ENCODE measurements at regions not wholly inside any gene's neighbourhood (a gene's known extent, or its start where the extent isn't known, plus 50 kb on each side); places are given as distances from the start of the nearest gene placed in this dataset.

GRCh38 chr3:127413871-127414270, 126.0 kb upstream of the PRR20G start:
- no peak for TF ChIP-seq CTCF (IDR thresholded peaks at IDR 0.05)
- no peak for TF ChIP-seq POLR2A (IDR thresholded peaks at IDR 0.05)
- TF ChIP-seq EP300 (IDR thresholded peaks at IDR 0.05): no peak
